ENCODE measurements at regions not wholly inside any gene's neighbourhood (a gene's known extent, or its start where the extent isn't known, plus 50 kb on each side); places are given as distances from the start of the nearest gene placed in this dataset.

DNA sequence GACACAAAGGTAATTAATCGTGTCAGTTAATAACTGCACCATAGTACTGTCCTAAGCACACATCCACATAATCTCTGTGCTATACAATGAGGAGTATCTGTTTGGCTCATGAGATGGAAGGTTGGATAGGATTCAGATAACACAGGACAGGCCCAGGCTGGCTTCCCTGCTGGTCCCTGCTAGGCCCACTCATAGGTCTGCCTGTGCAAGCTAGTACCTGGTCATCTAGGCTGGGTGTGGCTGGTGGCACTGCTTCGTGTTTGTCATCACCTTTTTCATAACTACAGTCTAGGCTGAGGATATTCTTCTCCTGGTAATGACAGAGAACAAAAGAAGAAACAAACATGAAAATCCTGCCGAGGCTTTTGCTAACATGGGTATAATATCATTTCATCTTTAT is 392.8 kb downstream of the TRIB2 start:
- no peak for DNase-seq

DNA sequence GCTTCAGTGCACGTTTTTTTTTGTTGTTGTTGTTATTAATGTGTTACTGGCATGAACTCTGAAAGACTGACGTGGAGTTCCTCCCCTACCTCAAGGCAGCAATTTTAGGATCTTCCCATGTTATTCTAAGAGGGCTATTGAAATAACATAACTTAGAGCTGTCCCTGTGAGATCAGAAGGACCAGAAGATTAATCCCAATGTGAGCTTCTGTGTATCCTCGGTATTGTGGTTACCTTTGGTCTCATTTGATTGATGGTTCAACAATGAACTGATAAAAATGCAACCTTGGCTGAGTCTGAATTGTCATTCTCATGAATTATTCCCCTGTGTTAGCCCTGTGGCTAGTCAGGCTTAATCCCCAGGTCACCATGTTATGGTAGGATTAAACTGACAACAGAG is 394.1 kb downstream of the TRIB2 start:
- no peak for DNase-seq

DNA sequence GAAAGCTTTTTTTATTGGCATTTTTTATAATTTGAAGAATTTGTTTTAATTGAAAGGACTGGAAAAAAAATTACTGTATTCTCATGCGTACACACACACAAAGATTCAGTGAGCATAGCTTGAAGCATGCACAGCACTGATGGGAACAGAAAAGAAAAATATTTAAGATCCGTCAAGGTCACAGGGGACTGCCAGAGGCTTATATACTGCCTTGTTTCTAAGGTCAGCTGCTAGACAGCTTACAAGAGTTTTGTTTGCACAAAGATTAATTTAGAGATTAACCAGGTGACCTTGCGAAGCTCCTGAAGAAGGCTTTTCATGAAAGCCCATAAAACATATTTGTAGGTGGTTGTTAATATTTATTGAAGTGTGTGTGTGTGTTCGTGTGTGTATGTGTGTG is 396.3 kb downstream of the TRIB2 start:
- DNase-seq, result no peak

- DNase-seq, result no peak
Observed at GRCh38 chr2:13114391-13114790, 397.7 kb downstream of the TRIB2 start.

DNA sequence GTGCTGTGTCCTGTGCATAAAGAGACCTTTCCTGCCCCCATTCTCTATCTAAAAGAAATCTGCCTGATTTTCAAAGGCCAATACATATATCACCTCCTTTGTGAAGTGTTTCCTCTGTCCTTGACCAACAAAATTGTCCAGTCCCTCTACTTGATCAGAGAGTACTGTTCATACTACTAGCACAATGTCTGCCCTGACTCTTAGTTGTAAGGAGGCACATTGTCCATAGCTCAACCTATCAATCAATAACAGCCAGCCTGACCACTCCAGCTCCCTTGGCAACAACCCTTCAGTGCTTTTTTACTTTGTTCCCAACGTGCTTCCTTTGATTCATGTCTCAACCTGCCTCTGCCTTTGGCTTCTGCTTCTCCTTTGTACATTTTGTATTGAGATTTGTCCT is 398.9 kb downstream of the TRIB2 start:
- peak; percentile 29 for DNase-seq

GRCh38 chr2:13121096-13121495 is 404.4 kb downstream of the TRIB2 start:
- DNase-seq, result no peak

- DNase-seq, result no peak
Observed at GRCh38 chr2:13128139-13128538, 411.4 kb downstream of the TRIB2 start.

GRCh38 chr2:13135369-13135768 is 418.6 kb downstream of the TRIB2 start:
- DNase-seq, result no peak

- DNase-seq, result no peak
Observed at GRCh38 chr2:13135856-13136255, 419.1 kb downstream of the TRIB2 start.

GRCh38 chr2:13137679-13138078 is 420.9 kb downstream of the TRIB2 start:
- no peak for DNase-seq

DNA sequence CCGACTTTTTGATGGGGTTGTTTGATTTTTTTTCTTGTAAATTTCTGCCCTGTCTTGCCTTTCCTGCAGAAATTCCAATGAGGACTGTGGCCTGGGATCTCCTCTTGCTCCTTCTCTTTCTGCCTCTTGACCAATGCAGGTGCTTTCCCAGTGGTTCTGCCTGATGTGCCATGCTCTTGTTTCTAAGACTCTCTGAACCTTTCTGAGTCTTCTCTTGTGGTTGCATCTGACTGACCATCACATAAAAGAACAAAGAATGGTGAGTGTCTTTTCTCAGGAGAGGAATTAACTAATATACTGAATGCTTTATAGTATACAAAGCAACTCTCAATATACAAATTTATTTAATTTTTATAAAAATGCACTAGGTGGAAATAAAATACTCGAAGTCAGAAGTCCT is 424.6 kb downstream of the TRIB2 start:
- no peak for DNase-seq

- DNase-seq, result no peak
Observed at GRCh38 chr2:13143451-13143850, 426.7 kb downstream of the TRIB2 start.

GRCh38 chr2:13156916-13157315 is 440.2 kb downstream of the TRIB2 start:
- DNase-seq, result no peak

DNA sequence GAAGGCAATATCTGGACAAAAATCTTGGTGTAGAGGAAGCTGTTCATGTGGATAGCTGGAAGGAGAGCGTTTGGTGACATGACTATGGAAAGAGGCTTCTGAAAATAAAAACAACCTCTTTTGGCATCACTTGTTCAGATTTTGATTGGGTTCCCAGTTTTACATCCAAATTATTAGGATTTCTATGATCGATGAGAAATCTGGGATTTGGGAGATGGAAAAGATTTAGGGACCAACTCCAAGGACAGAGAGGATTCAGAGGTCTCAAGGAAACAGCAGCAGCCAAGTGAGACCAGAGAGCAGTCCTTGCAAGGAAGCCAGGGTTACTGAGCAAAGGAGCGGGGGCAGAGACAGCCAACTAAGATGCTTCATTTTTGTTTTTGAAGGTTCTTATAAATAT is 441.7 kb downstream of the TRIB2 start:
- DNase-seq, result no peak

DNA sequence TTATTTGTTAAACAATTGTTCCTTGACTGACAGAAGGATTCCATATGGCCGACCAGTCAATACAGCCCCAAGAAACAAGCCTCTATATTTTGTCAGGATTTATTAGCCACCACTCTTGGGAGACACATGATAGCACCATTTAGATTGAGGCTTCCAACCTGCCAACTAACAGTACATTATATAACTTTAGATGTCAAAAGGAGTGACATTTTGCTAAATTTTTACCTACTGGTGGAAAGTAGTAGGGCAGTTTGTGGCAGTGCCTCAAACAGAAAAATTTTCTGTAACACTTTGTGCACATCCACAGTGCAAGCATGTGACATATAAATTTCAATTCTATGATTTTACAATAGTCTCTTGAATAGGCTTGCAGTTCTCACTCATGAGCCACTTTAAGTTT is 464.0 kb downstream of the TRIB2 start:
- DNase-seq, result no peak

- DNase-seq, result peak; percentile 1
Observed at GRCh38 chr2:13193075-13193474, 476.3 kb downstream of the TRIB2 start.

DNA sequence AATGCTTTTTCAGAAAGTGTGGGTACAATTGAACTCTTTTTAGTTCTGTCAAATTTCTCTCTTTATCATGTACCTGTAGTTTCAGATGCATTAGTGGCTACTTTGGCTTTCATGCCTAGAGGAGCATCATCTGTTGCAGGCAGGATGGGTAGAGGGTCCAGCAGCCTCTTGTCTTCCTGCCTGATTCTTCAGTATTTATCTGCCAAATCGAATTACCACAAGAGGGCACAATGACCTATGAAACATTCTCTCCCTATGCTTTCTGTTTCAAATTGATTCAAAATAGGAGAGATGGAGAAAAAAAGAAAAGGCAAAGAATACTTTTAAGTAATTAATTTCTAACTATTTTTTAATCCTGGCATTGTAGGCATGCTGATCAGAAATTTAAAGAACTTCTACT is 477.2 kb downstream of the TRIB2 start:
- no peak for DNase-seq

DNA sequence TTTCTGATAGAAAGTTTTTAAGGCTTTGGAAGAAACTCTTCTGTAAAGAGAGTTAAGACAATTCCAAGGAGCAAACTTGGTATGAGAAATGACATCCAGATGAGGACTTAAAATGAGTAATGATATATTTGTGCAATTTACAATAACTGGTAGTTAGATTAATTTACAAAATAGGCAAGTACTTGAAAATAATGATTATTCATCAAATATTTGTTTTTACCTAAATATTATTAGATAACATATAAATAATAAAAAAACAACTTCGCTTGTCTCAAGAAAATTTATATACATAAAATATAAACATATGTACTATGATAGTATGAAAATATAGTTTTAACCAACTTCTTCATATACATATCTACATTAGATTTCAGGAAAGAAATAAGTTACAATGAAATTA is 478.5 kb downstream of the TRIB2 start:
- DNase-seq, result no peak

- DNase-seq, result no peak
Observed at GRCh38 chr2:13197248-13197647, 480.5 kb downstream of the TRIB2 start.

- DNase-seq, result no peak
Observed at GRCh38 chr2:13201924-13202323, 485.2 kb downstream of the TRIB2 start.

GRCh38 chr2:13212115-13212514 is 495.4 kb downstream of the TRIB2 start:
- no peak for DNase-seq

DNA sequence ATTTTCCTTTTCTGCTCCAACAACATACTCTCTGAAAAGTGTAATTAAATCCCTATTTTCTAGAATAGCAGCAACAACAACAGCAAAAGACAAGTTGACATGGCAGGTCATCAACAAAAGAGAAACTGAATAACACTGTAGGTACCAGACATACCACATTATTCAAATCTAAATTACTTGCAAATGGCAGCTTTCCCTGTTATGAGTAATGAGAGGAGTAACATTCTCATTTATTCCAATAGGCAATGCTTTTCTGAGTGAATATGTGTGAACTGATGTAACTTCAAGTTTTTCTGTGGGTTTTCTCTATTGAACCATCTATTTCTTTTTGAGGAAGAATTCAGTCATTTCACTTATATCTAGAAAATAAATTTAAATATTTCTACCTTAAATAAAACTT is 501.5 kb downstream of the TRIB2 start:
- DNase-seq, result no peak

- peak; percentile 45 for DNase-seq
Observed at GRCh38 chr2:13227578-13227977, 510.8 kb downstream of the TRIB2 start.

GRCh38 chr2:13230221-13230620 is 513.5 kb downstream of the TRIB2 start:
- no peak for DNase-seq

GRCh38 chr2:13240061-13240460 is 523.3 kb downstream of the TRIB2 start:
- no peak for DNase-seq

GRCh38 chr2:13240789-13241487 is 524.2 kb downstream of the TRIB2 start:
- no peak for DNase-seq
